HG03025 (cell line): ENCODE measurements at regions not wholly inside any gene's neighbourhood (a gene's known extent, or its start where the extent isn't known, plus 50 kb on each side); places are given as distances from the start of the nearest gene placed in this dataset.
A peak's percentile ranks its signal among the peaks of the same experiment; 100 is the strongest.

Experiments used
- ATAC-seq: cut with Tn5 transposase; IDR thresholded peaks from one replicate; pipeline ENCODE4 v1.9.1; 2021; ENCODE audit warnings: mild to moderate bottlenecking, moderate library complexity; ENCODE audit not compliant: unreplicated experiment, low FRiP score

DNA sequence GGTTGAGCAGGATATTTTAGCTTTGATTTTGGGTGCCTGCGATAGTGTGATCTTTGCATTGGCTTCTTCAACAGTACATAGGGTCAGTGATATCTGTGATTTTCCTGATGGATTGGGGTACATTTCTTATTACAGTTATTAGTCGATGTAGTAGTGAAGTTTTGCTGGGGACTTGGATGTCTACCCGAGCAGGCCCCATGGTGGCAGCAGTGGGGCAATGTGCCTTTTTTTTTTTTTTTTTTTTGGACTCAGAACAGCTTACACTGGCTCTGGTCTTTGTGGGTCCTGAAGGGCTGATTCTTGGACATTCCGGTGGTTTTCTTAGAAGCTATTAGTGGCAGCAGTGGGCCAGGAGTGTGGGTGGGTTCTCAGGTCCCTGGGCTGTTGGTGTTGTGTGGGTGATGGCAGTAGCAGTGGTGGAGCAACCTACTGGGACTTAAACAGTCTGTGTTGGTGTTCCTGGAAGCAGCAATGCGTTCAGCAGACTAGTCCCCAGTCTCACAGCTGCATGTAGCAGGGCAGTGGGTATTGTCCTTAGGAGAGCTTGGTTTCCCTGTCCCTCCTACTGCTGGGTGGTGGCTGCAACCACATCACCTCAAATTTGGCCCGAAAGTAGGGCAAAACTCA is 53.7 kb upstream of the SLC4A10 start:
- ATAC-seq: peak; percentile 62

DNA sequence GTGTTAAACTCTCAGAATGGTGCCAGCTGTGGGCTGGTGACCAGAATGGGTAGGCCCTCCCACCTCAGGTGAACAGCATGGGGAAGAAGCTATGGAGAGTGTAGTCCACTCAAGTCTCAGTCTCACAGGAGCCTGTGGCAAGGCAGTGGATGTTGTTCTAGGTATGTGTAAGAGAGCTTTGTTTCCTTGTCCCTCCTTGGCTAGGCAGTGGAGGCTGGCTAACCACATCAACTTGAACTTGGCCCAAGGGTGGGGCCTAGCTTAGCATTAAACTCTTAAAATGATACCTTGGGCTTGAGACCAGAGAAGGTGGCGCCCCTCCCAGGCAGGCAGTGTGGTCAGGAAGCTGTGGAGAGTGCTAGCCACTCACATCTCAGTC is 53.2 kb upstream of the SLC4A10 start:
- ATAC-seq: peak; percentile 32
